GM19324 (cell line): ENCODE measurements at regions not wholly inside any gene's neighbourhood (a gene's known extent, or its start where the extent isn't known, plus 50 kb on each side); places are given as distances from the start of the nearest gene placed in this dataset.

Experiments used
- ATAC-seq: cut with Tn5 transposase; IDR thresholded peaks from one replicate; pipeline ENCODE4 v1.9.1; 2021; ENCODE audit warnings: mild to moderate bottlenecking, moderate library complexity; ENCODE audit not compliant: unreplicated experiment, low FRiP score

DNA sequence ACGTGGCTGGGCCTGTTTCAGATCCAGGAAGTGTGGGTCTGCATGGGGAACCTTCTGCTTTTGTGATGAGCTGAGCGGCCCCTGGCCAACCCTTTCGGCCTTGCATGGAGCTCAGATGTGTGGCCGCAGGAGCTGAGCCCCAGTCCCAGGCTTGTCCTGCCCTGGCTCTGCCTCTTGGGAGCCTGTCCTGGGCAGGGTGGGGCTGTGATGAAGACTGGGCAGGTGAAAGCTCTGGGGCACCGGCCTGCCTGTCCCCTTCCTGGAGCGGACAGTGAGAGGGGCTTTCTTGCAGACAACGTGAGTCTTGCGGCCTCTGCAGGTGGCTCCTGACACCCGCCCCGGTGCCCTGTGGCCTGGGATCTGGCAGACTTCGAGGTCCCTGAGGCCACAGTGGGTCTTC lies 1296.6 kb downstream of the BRD1 start:
- ATAC-seq: no peak

DNA sequence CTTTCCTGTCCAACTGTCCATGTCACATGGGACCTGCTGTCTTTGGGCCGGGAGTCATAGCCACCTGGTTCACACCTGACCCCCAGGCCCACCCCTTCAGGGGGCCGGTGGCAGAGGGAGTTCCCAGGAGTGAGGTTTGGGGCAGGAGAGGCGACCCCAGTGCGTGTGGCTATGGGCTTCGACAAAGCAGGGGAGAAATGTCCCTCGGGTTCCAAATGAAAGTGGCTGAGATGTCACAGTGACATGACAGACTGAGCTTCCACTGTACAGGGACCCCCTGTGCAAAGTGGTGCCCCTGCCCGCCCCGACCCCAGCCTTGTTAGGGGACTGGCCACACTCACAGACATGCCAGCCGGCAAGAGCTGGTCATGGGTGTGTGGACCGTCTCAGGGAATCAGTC lies 1297.0 kb downstream of the BRD1 start:
- no peak for ATAC-seq

- ATAC-seq: no peak
Measured at GRCh38 chr22:48528221-48528915, 1299.3 kb downstream of the BRD1 start.

GRCh38 chr22:48523761-48524160 lies 1303.9 kb downstream of the BRD1 start:
- no peak for ATAC-seq

DNA sequence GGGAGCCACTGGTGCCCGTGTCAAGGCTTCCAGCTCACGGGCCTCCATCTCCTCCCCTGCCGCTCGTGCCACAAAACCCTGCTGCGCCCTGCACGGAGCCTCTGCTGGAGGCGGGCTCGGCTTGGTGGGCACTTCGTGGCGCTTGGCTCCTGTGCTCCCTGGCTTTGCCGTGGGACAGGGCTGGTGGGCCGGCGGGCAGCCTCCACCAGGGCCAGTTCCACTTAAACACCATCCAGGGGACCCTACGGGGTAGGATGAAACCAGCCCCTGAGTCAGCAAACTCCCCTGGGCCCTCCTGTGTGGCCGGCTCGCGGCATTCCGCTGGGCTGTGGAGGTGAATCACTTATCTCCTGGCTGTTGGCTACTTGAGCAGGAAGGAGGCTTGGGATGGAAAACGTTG lies 1304.6 kb downstream of the BRD1 start:
- no peak for ATAC-seq

GRCh38 chr22:48522271-48522670 lies 1305.4 kb downstream of the BRD1 start:
- no peak for ATAC-seq

- no peak for ATAC-seq
Measured at GRCh38 chr22:48520884-48521588, 1306.6 kb downstream of the BRD1 start.

GRCh38 chr22:48520207-48520606 lies 1307.5 kb downstream of the BRD1 start:
- ATAC-seq: no peak

DNA sequence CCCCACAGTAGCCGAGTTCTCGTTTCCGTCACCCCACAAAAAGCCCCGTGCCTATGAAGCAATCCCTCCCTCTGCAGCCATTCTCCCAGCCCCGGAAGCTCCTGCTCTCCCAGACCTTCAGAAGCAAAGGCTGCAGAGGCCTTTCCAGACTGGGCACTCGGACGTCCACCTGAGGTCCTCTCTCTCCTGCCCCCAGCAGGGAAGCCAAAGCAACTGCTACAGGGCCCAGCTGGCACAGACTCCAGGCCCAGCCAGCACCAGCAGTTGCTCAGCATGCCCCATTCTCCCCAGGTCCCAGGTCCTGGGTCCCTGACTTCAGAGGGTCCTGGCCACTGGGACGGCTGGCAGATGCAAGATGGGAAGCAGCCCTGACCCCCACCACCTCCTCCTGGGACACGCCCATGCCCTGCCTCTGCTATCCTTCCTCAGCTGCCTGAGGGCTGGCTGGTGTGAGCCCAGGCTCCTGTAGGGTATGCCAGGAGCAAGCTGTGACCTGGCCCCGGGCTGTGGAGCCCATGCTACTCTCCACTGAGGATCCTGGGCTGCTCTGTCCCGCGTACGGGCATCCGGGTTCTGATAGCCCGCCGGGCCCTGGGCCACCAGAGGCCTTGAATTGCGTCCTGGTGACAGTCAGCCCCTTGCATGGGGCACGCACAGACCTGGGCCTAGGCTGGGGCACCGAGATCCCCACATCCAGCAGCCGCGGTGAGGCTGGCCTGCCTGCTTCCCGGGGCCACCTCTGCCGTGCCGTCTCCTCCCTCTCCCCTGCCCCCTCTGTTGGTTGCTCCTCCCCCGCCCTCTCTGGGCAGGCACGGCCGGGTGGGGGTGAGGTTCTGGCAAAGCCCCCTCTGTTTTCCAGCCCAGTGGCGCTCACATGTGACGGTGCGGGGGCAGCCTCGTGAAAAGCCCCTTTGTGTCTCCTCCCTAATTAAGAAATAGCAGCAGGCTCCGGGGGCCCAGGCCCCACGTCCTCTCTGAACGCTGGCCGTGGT lies 1310.3 kb downstream of the BRD1 start:
- ATAC-seq: no peak

GRCh38 chr22:48516571-48516970 lies 1311.1 kb downstream of the BRD1 start:
- ATAC-seq: no peak

GRCh38 chr22:48515571-48516200 lies 1312.0 kb downstream of the BRD1 start:
- ATAC-seq: no peak

DNA sequence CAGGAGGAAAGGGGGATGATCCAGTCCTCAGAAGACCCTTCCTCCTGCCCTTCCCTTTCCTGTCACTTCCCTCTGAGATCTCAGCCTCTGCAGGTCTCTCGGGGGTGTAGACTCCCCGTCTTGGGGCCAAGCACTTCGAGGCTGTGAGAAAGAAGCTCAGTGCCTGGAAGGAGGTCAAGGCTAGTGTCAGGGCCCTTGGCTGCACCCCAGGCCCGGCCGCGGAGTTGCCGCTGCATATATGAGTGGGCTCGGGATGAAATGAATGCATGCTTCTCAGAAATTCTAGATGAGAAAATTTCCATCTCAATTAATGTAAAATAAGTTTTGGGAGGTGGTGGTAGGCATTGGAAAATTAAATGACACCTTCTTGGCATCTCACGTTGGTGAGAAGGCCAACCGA lies 1313.7 kb downstream of the BRD1 start:
- no peak for ATAC-seq

GRCh38 chr22:48513446-48513845 lies 1314.2 kb downstream of the BRD1 start:
- ATAC-seq: no peak

GRCh38 chr22:48511781-48512327 lies 1315.8 kb downstream of the BRD1 start:
- no peak for ATAC-seq

DNA sequence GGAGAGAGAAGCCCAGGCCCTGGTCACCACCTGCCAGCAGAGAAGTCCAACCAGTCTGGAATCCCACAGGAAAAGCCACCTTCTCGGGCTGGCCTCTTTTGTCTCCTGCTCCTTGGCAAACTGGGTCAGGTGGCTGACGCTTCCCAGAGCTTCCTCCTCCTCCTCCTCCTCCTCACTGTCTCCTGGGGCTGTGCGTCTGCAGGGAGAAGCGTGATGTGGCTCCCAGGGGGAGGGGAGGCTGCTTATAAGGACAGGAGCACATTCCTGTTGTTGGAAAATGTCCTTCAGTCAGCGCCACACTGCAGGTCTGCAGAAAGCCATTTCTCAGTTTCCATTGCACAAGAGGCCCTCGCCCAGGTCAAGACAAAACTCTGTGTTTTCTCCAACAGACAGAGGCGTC lies 1316.5 kb downstream of the BRD1 start:
- no peak for ATAC-seq

GRCh38 chr22:48510599-48510998 lies 1317.1 kb downstream of the BRD1 start:
- no peak for ATAC-seq

DNA sequence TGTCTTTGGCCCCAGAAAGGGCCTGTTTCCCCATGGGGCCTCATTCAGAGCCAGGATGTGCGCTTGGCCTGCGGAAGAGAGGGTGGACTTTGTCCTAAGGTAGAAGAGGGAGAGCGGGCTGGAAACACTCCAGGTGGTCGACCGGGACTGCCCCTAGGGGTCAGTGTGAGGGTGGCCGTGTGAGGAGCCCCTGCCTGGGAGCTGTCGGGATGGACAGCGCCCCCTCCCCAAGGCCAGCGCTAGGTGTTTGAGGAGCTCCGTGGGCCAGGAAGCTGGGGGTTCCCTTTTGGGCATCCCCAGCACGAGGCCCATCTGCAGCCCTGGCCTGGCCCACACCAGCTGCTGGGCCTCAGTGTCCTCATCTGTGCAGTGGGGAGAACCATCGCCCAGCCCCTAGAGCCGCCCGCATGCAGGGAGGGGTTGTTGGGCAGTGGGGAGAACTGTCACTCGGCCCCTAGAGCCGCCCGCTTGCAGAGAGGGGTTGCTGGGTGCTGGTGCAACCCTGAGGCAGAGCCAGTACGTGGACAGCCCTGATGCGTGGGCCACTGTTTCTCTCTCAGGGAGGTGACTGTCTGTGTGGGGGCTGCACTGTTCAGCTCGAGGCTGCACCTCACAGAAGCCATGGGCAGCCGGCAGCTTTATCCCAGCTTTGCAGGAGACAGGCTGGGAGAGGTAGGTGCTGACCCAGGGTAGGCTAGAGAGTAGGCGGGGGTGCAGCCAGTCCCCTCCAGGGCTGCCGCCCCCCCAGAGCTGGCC lies 1319.9 kb downstream of the BRD1 start:
- ATAC-seq: no peak

GRCh38 chr22:48507171-48507570 lies 1320.5 kb downstream of the BRD1 start:
- no peak for ATAC-seq

GRCh38 chr22:48506506-48507145 lies 1321.0 kb downstream of the BRD1 start:
- no peak for ATAC-seq
